Naive thymus-derived CD8-positive, alpha-beta T cell (primary cell): ENCODE measurements at regions not wholly inside any gene's neighbourhood (a gene's known extent, or its start where the extent isn't known, plus 50 kb on each side); places are given as distances from the start of the nearest gene placed in this dataset.
"Not testable (repeated sequence)": the region's sequence is repeated elsewhere in the genome, so short reads cannot be mapped to it uniquely, and the experiment has no call there.

Source experiments
- ATAC-seq, 2 donors: fragments of 150-1000 bp; cut with Tn5 transposase in 1 of 2; sonication (Bioruptor Pico), chemical (Tn5 transposase) in 1 of 2; 1 replicate in 1 of 2; 2 replicates in 1 of 2; pipeline ENCODE4 v1.10.0; 2021; ENCODE audit warnings: mild to moderate bottlenecking in 2 of 2, moderate library complexity in 2 of 2
- POLR2A ChIA-PET: fragments of 350-600 bp; sonication (Branson Sonifier 250); formaldehyde crosslinking; loops from one replicate; lab custom pipeline; 2021; ENCODE audit warnings: antibody characterized with exemption; lab: Charles Lee
- DNase-seq, 10 donors: peaks; one replicate each; pipeline versions ENCODE4 v3.0.0 to v3.0.0-alpha.2; 2020 to 2022
- H3K27ac Mint-ChIP-seq, 10 donors: one replicate each; pipeline ENCODE4 v1.8.0; 2020 to 2022; ENCODE audit warnings: mild to moderate bottlenecking in 10 of 10, mixed read lengths in 10 of 10, moderate library complexity in 4 of 10, inconsistent platforms in 1 of 10
- H3K27me3 Mint-ChIP-seq, 5 donors: one replicate each; pipeline ENCODE4 v1.8.0; 2021 to 2022; ENCODE audit warnings: mixed read lengths in 5 of 5
- H3K36me3 Mint-ChIP-seq, 3 donors: one replicate each; pipeline ENCODE4 v1.8.0; 2020 to 2022; ENCODE audit warnings: mixed read lengths in 3 of 3, mild to moderate bottlenecking in 2 of 3, inconsistent platforms in 1 of 3
- H3K4me1 Mint-ChIP-seq, 4 donors: one replicate each; pipeline ENCODE4 v1.8.0; 2021 to 2022; ENCODE audit warnings: mixed read lengths in 4 of 4
- H3K4me3 Mint-ChIP-seq, 10 donors: one replicate each; pipeline ENCODE4 v1.8.0; 2020 to 2022; ENCODE audit warnings: mild to moderate bottlenecking in 10 of 10, mixed read lengths in 10 of 10, moderate library complexity in 6 of 10, inconsistent platforms in 1 of 10
- H3K9me3 Mint-ChIP-seq, 9 donors: one replicate each; pipeline ENCODE4 v1.8.0; 2020 to 2022; ENCODE audit warnings: mixed read lengths in 9 of 9, mild to moderate bottlenecking in 3 of 9, inconsistent platforms in 1 of 9, moderate library complexity in 1 of 9

DNA sequence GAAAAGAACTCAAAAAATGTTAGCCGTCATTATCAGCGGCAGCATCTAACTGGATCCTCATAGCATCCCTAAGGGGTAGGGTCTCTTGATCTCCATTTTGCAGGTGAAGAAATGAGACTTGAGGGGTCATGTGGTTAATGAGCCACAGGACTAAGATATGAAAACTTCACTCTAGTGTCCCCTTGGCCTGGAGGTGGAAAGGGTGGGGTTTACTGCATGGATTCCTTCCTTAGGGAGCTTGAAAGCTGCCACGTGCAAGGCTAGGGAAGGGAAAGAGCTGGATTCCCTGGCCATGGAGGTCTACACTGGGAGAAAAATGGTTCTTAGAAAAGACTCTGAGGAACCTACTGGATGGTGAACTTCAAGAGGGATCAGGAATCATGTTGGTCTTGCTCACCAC is 107.9 kb downstream of the SPRY4 start:
- Mint-ChIP-seq H3K4me1 (peaks cover 8 to 18% (median 16%) of the 10 kb centered on the region in 4 donors), H3K27me3 (peaks cover 7 to 39% (median 10%) of the 10 kb centered on the region in 5 donors), H3K9me3 (no peaks in the 10 kb centered on the region), H3K27ac (no peak overlapping the region), H3K36me3 (no peaks in the 10 kb centered on the region), H3K4me3 (no peak overlapping the region)
- no peak for DNase-seq
- POLR2A ChIA-PET: no interaction called here
- ATAC-seq: no peak

DNA sequence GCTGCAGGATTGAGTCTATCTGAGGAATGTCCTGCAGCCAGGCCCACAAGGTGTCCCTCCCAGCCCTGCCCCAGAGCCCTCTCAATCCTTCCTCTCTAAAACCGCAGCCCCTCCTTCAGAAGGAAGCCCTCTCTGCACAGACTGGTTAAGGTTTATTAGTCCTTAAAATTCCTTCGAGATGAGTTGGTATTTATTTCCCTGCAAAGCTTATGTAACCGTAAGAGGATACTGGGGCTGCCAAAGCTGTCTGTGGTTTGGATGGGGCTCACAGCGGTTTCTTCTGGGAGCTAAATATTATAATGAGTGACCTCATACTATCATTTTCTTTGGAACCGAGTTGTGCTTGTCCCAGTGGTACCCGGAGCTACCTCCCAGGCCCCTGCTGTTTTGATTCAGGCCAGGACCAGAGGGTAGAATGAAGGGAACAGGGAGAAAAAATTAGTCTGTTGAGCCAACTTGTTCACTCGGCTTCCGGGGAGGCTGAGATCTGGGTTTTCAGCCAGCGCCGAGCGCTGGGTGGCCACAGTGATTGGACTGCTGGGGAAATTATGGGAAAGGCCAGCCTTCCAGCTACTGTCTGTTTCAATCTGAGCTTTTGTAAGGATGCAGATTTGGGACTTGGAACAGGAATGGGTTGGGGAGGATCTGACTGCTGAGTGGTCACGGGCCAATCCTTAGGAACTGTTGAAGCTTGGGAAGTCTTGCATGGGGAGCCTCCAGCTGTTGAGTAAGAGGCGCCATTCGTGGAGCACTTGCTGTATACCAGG is 107.5 kb downstream of the NDFIP1 start:
- Mint-ChIP-seq H3K27me3 (peaks cover 6 to 30% (median 11%) of the 10 kb centered on the region in 5 donors), H3K9me3 (no peaks in the 10 kb centered on the region), H3K27ac (no peak overlapping the region), H3K4me3 (no peak overlapping the region), H3K4me1 (peaks cover 4 to 10% (median 8%) of the 10 kb centered on the region in 4 donors), H3K36me3 (no peaks in the 10 kb centered on the region)
- DNase-seq (no peak), ATAC-seq (no peak)
- POLR2A ChIA-PET: no interaction called here

DNA sequence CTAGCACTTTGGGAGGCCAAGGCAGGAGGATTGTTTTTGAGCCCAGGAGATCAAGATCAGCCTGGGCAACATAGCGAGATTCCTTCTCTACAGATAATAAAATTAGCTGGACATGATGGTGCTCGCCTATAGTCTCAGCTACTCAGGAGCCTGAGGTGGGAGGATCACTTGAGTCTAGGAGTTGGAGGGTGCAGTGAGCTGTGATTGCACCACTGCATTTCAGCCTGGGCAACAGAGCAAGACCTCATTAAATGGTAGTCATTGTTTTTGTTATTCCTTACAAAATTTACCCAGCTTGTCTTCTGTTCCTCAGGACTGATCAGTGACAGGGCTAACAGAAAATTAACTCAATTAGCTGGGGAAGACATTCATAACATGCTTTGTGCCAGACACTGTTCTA is 104.5 kb downstream of the NDFIP1 start:
- no peak overlapping the region for H3K4me3 Mint-ChIP-seq

DNA sequence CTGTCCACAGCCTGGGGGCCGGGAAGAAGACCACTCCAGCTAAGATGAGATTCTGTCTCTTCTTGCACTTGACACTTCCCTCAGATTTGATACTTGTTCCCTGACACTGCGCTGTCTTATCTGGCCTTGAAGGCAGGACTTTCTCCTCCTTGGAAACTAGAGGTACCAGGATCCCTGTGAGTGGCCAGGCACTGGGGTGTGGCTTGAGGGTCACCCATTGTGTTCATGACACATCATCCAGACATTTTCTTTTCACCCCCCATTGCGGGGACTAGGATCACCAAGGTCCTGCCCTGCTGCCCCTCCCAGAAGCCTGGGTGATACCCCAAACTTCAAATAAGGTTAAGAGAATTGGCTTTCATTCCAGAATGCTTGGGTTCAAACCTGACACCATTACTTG is 103.3 kb downstream of the NDFIP1 start:
- Mint-ChIP-seq H3K27me3 (peaks cover 0 to 11% (median 7%) of the 10 kb centered on the region in 5 donors), H3K4me1 (no peaks in the 10 kb centered on the region), H3K27ac (no peak overlapping the region), H3K9me3 (no peaks in the 10 kb centered on the region), H3K36me3 (no peaks in the 10 kb centered on the region), H3K4me3 (no peak overlapping the region)
- DNase-seq (no peak), ATAC-seq (no peak)
- POLR2A ChIA-PET: no interaction called here

More for the DNA sequence above, 104.5 kb downstream of the NDFIP1 start:
- peaks cover 4 to 21% (median 11%) of the 10 kb centered on the region in 5 donors for H3K27me3 Mint-ChIP-seq
- H3K27ac Mint-ChIP-seq: no peak overlapping the region
- ATAC-seq (no peak), DNase-seq (no peak)
- H3K36me3 Mint-ChIP-seq: no peaks in the 10 kb centered on the region
- POLR2A ChIA-PET: no interaction called here
- H3K9me3 Mint-ChIP-seq: no peaks in the 10 kb centered on the region
- H3K4me1 Mint-ChIP-seq: no peaks in the 10 kb centered on the region

DNA sequence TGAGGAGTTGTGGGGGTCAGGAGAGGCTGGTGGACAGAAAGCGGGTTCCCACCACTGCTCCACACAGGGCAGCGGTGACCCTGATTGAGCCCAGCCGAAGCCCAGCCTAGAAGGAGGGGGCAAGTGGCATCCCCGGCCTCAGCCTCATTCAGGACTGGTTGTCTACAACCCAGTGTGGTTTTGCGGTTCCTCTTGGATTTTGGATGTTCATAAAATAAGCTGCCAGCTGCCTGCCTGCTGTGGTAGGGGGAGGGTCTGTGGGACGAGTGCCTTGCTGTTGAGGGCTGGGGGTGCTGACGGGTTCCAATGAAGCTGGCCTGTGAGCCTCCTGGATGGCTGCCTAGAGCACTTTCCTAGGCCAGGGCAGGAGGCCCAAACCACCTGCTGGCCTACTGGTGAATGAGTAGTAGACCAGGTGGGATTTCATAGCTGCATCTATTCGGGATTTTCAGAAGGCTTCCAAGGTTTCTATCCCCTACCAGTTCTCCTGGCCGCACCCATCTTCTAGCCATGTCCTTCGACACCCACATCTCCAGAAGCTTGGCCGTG is 102.4 kb downstream of the NDFIP1 start:
- Mint-ChIP-seq H3K36me3 (no peaks in the 10 kb centered on the region), H3K4me3 (no peak overlapping the region), H3K9me3 (no peaks in the 10 kb centered on the region), H3K27me3 (peaks cover 0 to 2% (median under 1%) of the 10 kb centered on the region in 5 donors), H3K4me1 (no peaks in the 10 kb centered on the region), H3K27ac (peak overlapping the region in 2 of 10 donors; percentile 57 to 84)
- POLR2A ChIA-PET: interaction anchor here (0.7 kb wide), 1 partner anchor 13 kb away, joined by 3 read pairs; no protein-coding TSS in a partner anchor
- ATAC-seq (no peak), DNase-seq (no peak)

DNA sequence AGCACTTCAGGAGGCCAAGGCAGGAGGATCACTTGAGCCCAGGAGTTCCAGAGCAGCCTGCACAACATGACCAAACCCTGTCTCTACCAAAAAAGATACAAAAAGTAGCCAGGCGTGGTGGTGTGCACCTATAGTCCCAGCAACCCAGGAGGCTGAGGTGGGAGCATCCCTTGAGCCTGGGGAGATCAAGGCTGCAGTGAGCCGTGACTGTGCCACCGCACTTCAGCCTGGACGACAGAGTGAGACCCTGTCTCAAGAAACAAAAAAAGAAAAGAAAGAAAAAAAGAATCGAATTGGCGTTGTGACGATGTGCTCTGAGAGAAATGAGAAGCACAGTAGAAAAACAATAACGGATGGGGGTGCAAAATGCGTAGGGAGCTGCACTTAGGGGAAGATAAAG is 101.4 kb downstream of the NDFIP1 start:
- Mint-ChIP-seq H3K4me3 (no peak overlapping the region), H3K36me3 (no peaks in the 10 kb centered on the region), H3K4me1 (no peaks in the 10 kb centered on the region), H3K9me3 (no peaks in the 10 kb centered on the region), H3K27me3 (peaks cover 0 to 2% (median 0%) of the 10 kb centered on the region in 5 donors), H3K27ac (no peak overlapping the region)
- POLR2A ChIA-PET: no interaction called here
- DNase-seq: no peak
- ATAC-seq: no peak

DNA sequence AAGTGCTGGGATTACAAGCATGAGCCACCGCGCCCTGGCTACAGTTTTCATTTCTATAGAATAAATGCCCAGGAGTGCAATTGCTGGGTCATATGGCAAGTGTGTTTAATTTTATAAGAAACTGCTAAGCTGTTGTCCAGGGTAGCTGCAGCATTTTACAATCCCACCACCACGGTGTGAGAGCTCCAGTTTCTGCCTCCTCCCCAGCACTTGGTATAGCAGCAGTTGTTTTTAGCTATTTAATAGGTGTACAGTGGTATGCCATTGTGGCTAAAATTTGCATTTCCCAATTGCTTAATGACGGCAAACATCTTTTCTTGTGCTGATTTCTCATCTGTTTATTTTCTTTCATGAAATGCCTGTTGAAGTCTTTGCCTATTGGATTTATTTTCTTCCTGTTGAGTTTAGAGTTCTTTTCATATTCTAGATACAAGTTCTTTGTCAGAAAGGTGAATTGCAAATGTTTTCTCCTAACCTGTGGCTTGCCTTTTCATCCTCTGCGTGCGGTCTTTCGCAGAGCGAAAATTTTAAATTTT is 100.3 kb downstream of the NDFIP1 start:
- POLR2A ChIA-PET: no interaction called here
- Mint-ChIP-seq H3K9me3 (no peaks in the 10 kb centered on the region), H3K27ac (no peak overlapping the region), H3K4me1 (no peaks in the 10 kb centered on the region), H3K36me3 (no peaks in the 10 kb centered on the region), H3K27me3 (peaks cover 0 to 2% (median 0%) of the 10 kb centered on the region in 5 donors), H3K4me3 (peak overlapping the region in 1 of 10 donors; percentile 6)
- no peak for ATAC-seq
- DNase-seq: no peak

DNA sequence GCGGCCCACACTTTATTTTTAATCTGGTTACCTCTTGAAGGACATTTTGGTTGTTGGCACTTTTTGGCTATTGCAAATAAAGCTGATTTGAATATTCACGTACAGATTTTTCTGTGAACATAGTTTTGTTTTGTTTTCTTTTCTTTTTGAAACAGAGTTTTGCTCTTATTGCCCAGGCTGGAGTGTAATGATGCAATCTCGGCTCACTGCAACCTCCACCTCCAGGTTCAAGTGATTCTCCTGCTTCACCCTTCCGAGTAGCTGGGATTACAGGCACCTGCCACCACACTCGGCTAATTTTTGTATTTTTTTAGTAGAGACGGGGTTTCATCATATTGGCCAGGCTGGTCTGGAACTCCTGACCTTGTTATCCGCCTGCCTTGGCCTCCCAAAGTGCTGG is 99.7 kb downstream of the NDFIP1 start:
- H3K4me1 Mint-ChIP-seq, POLR2A ChIA-PET, ATAC-seq, H3K4me3 Mint-ChIP-seq, H3K36me3 Mint-ChIP-seq, DNase-seq, H3K27me3 Mint-ChIP-seq, H3K9me3 Mint-ChIP-seq, H3K27ac Mint-ChIP-seq: not testable (repeated sequence)

DNA sequence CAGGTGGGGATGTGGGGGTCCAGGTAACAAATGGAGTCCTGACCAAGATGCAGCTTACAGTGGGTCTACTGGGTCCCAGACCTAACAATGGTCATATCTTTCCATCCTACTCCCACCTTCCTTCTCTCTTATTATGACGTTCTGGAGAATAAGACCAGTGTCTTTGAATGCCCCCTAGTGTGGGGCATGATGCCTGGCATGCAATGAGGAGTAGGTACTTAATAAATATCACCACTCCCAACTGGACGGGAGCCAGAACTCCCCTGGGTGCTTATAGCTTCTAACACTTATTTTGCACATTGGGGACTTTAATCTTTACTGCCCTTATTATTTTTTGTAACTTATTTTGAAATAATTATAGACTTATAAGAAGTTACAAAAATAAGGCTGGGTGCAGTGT is 98.2 kb downstream of the NDFIP1 start:
- DNase-seq: no peak
- POLR2A ChIA-PET: no interaction called here
- Mint-ChIP-seq H3K36me3 (no peaks in the 10 kb centered on the region), H3K9me3 (no peaks in the 10 kb centered on the region), H3K27me3 (peaks cover 0 to 4% (median 1%) of the 10 kb centered on the region in 5 donors), H3K4me3 (no peak overlapping the region), H3K27ac (no peak overlapping the region), H3K4me1 (no peaks in the 10 kb centered on the region)
- no peak for ATAC-seq

DNA sequence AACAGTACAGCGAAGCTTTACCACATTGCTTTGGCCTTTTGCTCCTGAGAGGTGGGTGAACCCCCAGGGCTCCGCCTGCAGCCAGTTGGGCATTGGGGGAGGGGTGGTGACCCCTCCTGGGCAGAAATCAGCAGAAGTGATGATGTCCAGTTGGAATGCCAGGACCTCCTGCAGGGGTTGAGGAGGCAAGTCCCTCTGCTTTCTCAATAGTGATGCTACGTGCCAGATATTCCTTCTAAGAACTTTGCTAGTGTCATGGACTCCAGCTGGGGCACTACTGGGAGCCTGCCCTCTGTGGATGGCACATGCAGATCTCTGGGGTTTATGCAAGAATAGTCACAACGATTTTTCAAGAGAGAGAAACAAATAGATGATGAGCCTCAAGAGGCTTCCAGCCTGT is 95.6 kb downstream of the NDFIP1 start:
- Mint-ChIP-seq H3K27me3 (peaks cover 0 to 5% (median 3%) of the 10 kb centered on the region in 5 donors), H3K36me3 (no peaks in the 10 kb centered on the region), H3K27ac (peak overlapping the region in 1 of 10 donors; percentile 53), H3K4me1 (peaks cover 0 to 3% (median 0%) of the 10 kb centered on the region in 4 donors), H3K9me3 (no peaks in the 10 kb centered on the region), H3K4me3 (no peak overlapping the region)
- POLR2A ChIA-PET: no interaction called here
- DNase-seq: no peak
- ATAC-seq: no peak
